ENCODE measurements at regions not wholly inside any gene's neighbourhood (a gene's known extent, or its start where the extent isn't known, plus 50 kb on each side); places are given as distances from the start of the nearest gene placed in this dataset.

GRCh38 chr19:30180691-30181090 lies 191.5 kb upstream of the ZNF536 start:
- Histone ChIP-seq H3K4me3 (no peak overlapping the region), H3K4me1 (no peaks in the 10 kb centered on the region), H3K9me3 (peaks cover 0 to 40% (median 6%) of the 10 kb centered on the region in 3 donors), H3K27ac (no peak overlapping the region), H3K27me3 (no peaks in the 10 kb centered on the region), H3K36me3 (no peaks in the 10 kb centered on the region)
- TF ChIP-seq POLR2A (IDR thresholded peaks at IDR 0.05) = no peak
- intact Hi-C loops (cut with DNase I) = no loop called here
- 52 to 58% methylated on average over 1 of the region's 1 CpG for WGBS, 2 donors
- DNase-seq = no peak

GRCh38 chr19:30183807-30184490 lies 188.2 kb upstream of the ZNF536 start:
- intact Hi-C loops (cut with DNase I) = no loop called here
- no peaks in the 10 kb centered on the region for H3K4me1 ChIP-seq
- no peaks in the 10 kb centered on the region for H3K27me3 ChIP-seq
- H3K4me3 ChIP-seq = no peak overlapping the region
- TF ChIP-seq POLR2A (IDR thresholded peaks at IDR 0.05) (no peak), CTCF (IDR thresholded peaks at IDR 0.05) (no peak)
- DNase-seq = no peak
- H3K9me3 ChIP-seq = peaks cover 0 to 41% (median 6%) of the 10 kb centered on the region in 3 donors
- WGBS, 2 donors = 70 to 76% methylated on average over 3 of the region's 3 CpGs
- H3K27ac ChIP-seq = no peak overlapping the region
- no peaks in the 10 kb centered on the region for H3K36me3 ChIP-seq

GRCh38 chr19:30202060-30202600 lies 170.1 kb upstream of the ZNF536 start:
- DNase-seq = no peak
- Histone ChIP-seq H3K27ac (no peak overlapping the region), H3K27me3 (no peaks in the 10 kb centered on the region), H3K4me1 (no peaks in the 10 kb centered on the region), H3K36me3 (no peaks in the 10 kb centered on the region), H3K4me3 (no peak overlapping the region), H3K9me3 (peaks cover 0 to 9% (median 0%) of the 10 kb centered on the region in 3 donors)
- 64 to 69% methylated on average over 9 of the region's 9 CpGs for WGBS, 2 donors
- TF ChIP-seq POLR2A (IDR thresholded peaks at IDR 0.05) (no peak), CTCF (IDR thresholded peaks at IDR 0.05) (no peak)
- intact Hi-C loops (cut with DNase I) = no loop called here

GRCh38 chr19:30204721-30205120 lies 167.5 kb upstream of the ZNF536 start:
- TF ChIP-seq POLR2A (IDR thresholded peaks at IDR 0.05) = no peak
- TF ChIP-seq CTCF (IDR thresholded peaks at IDR 0.05) = no peak
- DNase-seq = no peak
- H3K4me1 ChIP-seq = no peaks in the 10 kb centered on the region
- H3K27ac ChIP-seq = no peak overlapping the region
- peaks cover 0 to 12% (median 0%) of the 10 kb centered on the region in 3 donors for H3K9me3 ChIP-seq
- no peaks in the 10 kb centered on the region for H3K36me3 ChIP-seq
- H3K27me3 ChIP-seq = peaks cover 0 to under 1% (median 0%) of the 10 kb centered on the region in 4 donors
- intact Hi-C loops (cut with DNase I) = no loop called here
- WGBS, 2 donors = 100% methylated on average over 2 of the region's 3 CpGs; no CpG with 5 or more reads in 1 of the 2 donors
- H3K4me3 ChIP-seq = no peak overlapping the region

- 82 to 84% methylated on average over 6 of the region's 6 CpGs for WGBS, 2 donors
- no peak for DNase-seq
Observed at GRCh38 chr19:30206187-30206586, 166.0 kb upstream of the ZNF536 start.

More at GRCh38 chr19:30206187-30206586, 166.0 kb upstream of the ZNF536 start:
- Histone ChIP-seq H3K4me1 (no peaks in the 10 kb centered on the region), H3K9me3 (peaks cover 0 to 12% (median 0%) of the 10 kb centered on the region in 3 donors), H3K4me3 (no peak overlapping the region), H3K27ac (no peak overlapping the region), H3K36me3 (no peaks in the 10 kb centered on the region), H3K27me3 (peaks cover 0 to 5% (median 0%) of the 10 kb centered on the region in 4 donors)
- intact Hi-C loops (cut with DNase I) = no loop called here
- no peak for TF ChIP-seq POLR2A (IDR thresholded peaks at IDR 0.05)
- TF ChIP-seq CTCF (IDR thresholded peaks at IDR 0.05) = no peak

All from esophagus squamous epithelium (tissue), 5 donors.